HG02840 (cell line): ENCODE measurements at regions not wholly inside any gene's neighbourhood (a gene's known extent, or its start where the extent isn't known, plus 50 kb on each side); places are given as distances from the start of the nearest gene placed in this dataset.

Experiments
- ATAC-seq: cut with Tn5 transposase; IDR thresholded peaks from one replicate; pipeline ENCODE4 v1.9.1; 2021; ENCODE audit warnings: mild to moderate bottlenecking, moderate library complexity, moderate number of reproducible peaks; ENCODE audit not compliant: unreplicated experiment, low FRiP score

DNA sequence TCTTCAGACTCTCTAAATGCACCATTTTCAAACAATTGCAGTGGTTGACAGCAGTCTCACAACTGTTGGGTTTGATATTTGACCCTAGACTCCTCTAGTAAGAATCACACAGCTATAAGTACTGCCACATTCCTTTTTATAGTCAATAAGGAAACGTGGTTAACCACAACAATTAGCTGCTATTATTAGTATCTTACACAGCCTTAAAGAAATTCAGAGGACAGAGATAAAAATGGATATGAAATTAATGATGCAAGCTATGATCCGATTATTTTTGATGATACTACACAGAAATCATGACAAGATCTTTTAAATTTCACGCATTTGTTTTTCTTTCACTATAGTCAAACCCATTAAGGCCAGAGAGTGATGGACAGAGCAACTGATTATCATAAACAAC lies 288.6 kb upstream of the C9orf72 start:
- no peak for ATAC-seq

- no peak for ATAC-seq
These were observed 291.6 kb upstream of the C9orf72 start for GRCh38 chr9:27864644-27865438.

DNA sequence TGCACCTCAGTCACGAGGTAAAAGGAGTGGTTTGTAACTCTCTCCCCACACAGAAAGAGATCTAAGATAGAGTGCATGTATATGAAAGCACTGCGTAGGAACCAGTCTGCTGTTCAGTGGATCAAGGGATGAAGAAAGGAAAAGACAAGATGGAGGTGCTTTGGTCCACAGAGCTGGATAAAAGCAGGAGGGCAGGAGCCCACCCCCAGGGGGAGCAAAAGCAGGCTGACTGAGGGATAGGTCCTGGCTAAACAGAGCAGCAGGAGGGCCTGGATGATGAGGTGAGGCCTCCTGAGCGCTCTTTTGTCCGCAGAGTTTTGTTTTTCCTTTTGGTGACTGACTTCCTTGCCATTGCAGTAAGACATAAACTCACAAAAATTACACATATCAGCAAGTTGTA lies 293.5 kb upstream of the C9orf72 start:
- no peak for ATAC-seq

- no peak for ATAC-seq
These were observed 297.1 kb upstream of the C9orf72 start for GRCh38 chr9:27870404-27870803.

- ATAC-seq: no peak
These were observed 306.9 kb upstream of the C9orf72 start for GRCh38 chr9:27880156-27880555.

DNA sequence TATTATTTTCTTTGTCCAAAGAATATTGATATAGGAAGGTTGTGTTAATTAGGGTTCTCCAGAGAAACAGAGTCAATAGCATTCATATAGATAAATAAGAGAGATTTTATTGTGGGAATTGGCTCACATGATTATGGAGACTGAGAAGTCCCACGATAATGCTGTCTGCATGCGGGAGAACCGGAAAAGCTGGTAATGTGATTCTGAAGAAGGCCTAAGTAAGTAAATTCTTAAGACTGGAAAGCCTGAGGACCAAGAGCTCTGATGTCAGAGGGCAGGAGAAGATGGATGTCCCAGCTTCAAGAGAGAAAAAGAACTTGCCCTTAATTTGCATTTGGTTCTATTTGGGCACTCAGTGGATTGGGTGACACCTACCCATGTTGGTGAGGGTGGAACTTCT lies 307.4 kb upstream of the C9orf72 start:
- no peak for ATAC-seq

- ATAC-seq: peak; percentile 96
These were observed 315.5 kb upstream of the C9orf72 start for GRCh38 chr9:27888661-27889295.

DNA sequence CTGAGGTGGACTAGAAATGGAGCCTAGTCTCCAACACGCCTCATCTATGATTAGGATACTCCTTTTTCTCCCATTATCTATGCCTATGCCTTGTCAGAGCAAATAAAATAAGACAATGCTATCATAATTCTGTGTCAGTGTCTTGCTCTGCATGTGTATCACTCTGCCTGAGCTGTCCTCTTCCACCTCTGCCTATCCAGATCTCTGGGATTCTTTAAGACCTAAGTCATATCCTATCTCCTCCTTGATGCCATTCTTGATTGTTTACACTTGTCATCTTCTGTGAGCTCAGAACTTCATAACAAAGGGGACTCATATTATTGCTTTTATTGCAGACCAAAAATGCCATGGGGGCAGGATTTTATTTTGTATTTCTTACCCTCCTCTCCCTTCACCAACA lies 351.2 kb upstream of the C9orf72 start:
- ATAC-seq: no peak

DNA sequence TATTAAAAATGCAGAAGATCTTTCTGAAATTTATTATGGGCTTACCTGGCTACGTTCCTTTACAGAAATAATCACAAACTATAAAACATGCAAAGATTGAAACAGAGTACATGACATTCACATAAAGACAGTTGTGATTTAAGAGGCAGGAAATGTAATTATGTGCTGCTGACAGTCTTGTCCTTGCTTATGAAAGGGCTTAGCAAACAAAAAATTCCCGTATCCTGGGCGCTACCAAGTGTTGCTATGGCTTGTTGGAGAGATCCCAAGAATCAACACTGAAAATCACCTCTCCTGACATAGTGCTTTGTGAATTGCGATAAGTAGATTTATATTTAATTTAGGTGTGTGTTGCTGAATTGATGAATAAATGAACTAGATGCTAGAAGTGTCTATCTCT lies 352.5 kb upstream of the C9orf72 start:
- ATAC-seq: no peak

DNA sequence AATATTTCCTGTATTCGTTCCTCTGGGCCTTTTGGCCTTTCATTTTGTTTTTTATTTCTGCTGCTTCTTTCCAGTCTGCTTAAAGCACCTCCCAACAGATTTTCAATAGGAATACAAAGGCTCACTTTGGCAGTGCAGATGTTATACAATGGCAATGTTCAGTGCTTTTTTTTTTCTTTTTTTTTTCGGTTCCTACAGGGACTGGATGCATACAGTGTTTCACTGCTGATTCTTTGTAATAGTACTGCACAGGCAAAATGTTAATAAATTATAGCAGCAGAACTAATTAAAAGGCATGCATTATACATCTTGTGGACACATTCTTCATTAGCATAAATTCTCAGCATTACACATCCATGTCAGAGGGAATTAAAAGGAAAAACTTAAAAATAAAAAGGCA lies 356.6 kb upstream of the C9orf72 start:
- ATAC-seq: no peak

GRCh38 chr9:27933210-27934025 lies 360.1 kb upstream of the C9orf72 start:
- no peak for ATAC-seq

DNA sequence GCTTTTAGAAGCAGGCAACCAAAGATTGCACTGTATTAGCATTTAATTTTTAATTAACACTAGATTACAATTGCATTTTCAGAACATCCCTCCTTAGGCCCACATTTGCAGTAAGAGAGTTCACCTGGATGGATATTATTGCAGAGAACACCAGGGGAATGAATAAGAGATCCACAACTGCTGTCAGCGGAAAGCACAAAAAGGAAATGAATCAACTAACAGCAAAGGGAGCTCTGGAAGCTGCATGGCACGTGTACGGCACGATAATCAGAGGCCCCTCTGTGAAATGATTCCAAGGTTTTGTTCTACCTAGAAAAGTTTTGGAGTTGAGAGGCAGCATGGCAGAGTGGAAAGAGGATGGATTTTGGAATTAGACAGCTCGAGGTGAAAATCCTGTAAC lies 361.2 kb upstream of the C9orf72 start:
- ATAC-seq: no peak

DNA sequence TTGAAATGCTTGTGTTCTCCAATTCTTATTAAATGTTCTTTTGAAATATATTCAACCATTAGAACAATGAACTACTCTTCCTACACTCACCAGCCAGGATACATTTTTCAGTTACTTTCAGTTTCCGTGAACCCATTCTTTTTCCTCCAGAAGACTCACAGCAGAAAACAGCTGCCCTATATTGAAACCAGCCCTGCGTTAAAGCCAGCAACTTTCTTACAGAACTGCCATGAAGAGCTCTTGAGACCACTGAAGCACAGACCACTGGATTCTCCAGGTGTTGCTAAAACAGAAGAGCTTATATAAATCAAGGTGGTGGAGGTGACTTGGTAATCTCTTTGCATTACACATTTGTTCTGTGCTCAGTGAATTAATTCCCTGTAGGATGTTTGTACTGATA lies 365.9 kb upstream of the C9orf72 start:
- ATAC-seq: no peak

- no peak for ATAC-seq
These were observed 367.3 kb upstream of the C9orf72 start for GRCh38 chr9:27940535-27940934.

- ATAC-seq: no peak
These were observed 370.2 kb upstream of the C9orf72 start for GRCh38 chr9:27943501-27943900.

- no peak for ATAC-seq
These were observed 372.1 kb upstream of the C9orf72 start for GRCh38 chr9:27945386-27945785.

- no peak for ATAC-seq
These were observed 377.1 kb upstream of the C9orf72 start for GRCh38 chr9:27950382-27950781.

DNA sequence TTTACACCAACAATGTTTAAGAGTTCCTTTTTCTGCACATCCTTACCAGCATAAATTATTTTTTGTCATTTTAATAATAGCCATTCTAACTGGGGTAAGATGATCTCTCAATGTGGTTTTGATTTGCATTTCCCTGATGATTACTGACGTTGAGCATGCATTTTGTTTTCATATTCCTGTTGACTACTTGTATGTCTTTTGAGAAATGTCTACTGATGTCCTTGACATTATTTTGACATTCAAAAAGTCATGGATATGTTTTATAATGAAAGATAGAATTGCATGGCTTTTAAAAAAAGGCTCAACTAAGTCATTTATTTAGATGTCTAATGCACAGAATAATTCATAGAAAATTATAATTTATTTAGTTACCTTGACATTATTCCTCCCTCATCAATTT lies 381.6 kb upstream of the C9orf72 start:
- ATAC-seq: no peak

GRCh38 chr9:27963836-27964235 lies 390.6 kb upstream of the C9orf72 start:
- ATAC-seq: no peak

- no peak for ATAC-seq
These were observed 393.9 kb upstream of the C9orf72 start for GRCh38 chr9:27967210-27967609.

DNA sequence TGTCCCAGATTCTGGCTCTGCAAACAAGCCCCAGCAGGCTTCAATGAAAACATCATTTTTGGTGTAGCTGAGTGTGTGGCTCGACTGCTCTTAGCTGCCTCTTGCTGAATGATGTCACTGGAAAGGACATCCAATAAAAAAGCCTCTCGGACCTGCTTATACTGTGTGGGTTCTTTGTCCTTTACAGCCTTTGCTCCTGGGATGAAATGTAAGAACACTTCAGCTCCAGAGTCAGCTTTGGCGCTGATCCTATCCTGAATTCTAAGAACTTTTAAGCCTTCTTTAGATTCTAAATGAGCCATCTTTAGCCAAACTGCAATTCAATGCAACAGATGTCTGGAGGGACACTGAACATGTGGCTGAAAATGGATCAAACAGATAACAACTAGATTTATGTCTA lies 404.6 kb upstream of the C9orf72 start:
- ATAC-seq: no peak
